ENCODE measurements at regions not wholly inside any gene's neighbourhood (a gene's known extent, or its start where the extent isn't known, plus 50 kb on each side); places are given as distances from the start of the nearest gene placed in this dataset.

- TF ChIP-seq CHD7 (IDR thresholded peaks at IDR 0.05; ENCODE audit: insufficient replicate concordance, low read length) (no peak), TAF1 (IDR thresholded peaks at IDR 0.05; ENCODE audit: low read depth, low read length) (no peak), NRF1 (IDR thresholded peaks at IDR 0.05; ENCODE audit: low read depth, low read length) (no peak)
Observed at GRCh38 chr13:106010836-106011235, 524.6 kb downstream of the EFNB2 start (continued).
